Body of pancreas (tissue), 4 donors: ENCODE measurements at regions not wholly inside any gene's neighbourhood (a gene's known extent, or its start where the extent isn't known, plus 50 kb on each side); places are given as distances from the start of the nearest gene placed in this dataset.
"Not testable (repeated sequence)": the region's sequence is repeated elsewhere in the genome, so short reads cannot be mapped to it uniquely, and the experiment has no call there.

Experiments used
- ATAC-seq: fragments of 150-250 bp; one replicate; pipeline ENCODE4 v1.9.1; 2016
- DNase-seq, 4 donors: peaks; one replicate each; pipeline ENCODE4 v3.0.0-alpha.2; 2019
- H3K27ac ChIP-seq, 4 donors: fragments of 200-600 bp; sonication (generic); 1 replicate in 3 of 4; 2 replicates in 1 of 4; pipeline versions ENCODE4 v1.5.1 to v1.6.1; 2016 to 2019; ENCODE audit warnings: mild to moderate bottlenecking in 1 of 4, mixed read lengths in 1 of 4, moderate library complexity in 1 of 4
- H3K27me3 ChIP-seq, 2 donors: fragments of 200-600 bp; sonication (generic); one replicate each; pipeline ENCODE4 v1.6.0; 2016; ENCODE audit warnings: mild to moderate bottlenecking in 1 of 2
- H3K36me3 ChIP-seq, 2 donors: fragments of 200-600 bp; sonication (generic); replicated peaks in 1 of 2; 2 replicates each; pipeline ENCODE4 v1.5.1; 2016; ENCODE audit warnings: low read depth in 2 of 2; ENCODE audit not compliant: insufficient read depth in 1 of 2
- H3K4me1 ChIP-seq: fragments of 200-600 bp; sonication (generic); one replicate; pipeline ENCODE4 v1.6.0; 2016
- H3K4me3 ChIP-seq, 2 donors: fragments of 200-600 bp; sonication (generic); 1 replicate in 1 of 2; 2 replicates in 1 of 2; pipeline ENCODE4 v1.5.1; 2016 to 2019
- H3K9me3 ChIP-seq, 3 donors: fragments of 200-600 bp; sonication (generic); 1 replicate in 2 of 3; 2 replicates in 1 of 3; pipeline ENCODE4 v1.5.1; 2016
- CTCF ChIP-seq, 7 experiments: fragments of 450-650 bp in 4 of 7; fragments of 200-600 bp in 3 of 7; sonication (generic) in 3 of 7; IDR thresholded peaks; one replicate each; pipeline ENCODE4 v1.5.1; 2016 to 2019; ENCODE audit warnings: antibody characterized with exemption in 7 of 7
- POLR2A ChIP-seq, 3 donors: fragments of 450-650 bp; IDR thresholded peaks; one replicate each; pipeline ENCODE4 v1.6.1; 2016; ENCODE audit warnings: antibody characterized with exemption in 3 of 3, mild to moderate bottlenecking in 2 of 3
- WGBS, 2 donors: methylation state at CpG; one replicate each; pipeline ENCODE4 v1.1.5; 2017; 5-methylcytosine and 5-hydroxymethylcytosine counted together
- intact Hi-C: fragments of 100-400 bp; cut with DNase I; formaldehyde crosslinking; loops from one replicate; pipeline ENCODE4 v1.15.1; 2023

DNA sequence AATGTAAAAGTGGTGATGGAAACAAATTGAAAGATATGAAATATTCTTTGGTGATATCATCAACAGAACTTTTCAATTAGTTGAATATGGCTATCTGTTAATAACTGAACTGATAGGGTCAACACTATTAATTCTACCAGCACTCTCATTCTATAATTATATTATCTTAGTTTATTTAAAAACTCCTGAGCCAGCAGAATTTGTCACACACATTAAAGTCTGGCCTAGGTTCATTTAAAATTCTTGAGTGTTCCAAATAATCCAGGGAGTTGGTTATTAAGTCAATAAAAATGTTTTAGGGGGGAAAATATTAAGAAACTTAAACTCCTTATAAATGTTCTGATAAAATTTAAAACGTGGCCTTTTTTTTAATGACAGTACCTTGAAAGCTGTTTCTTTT is 189.6 kb upstream of the GRM7 start:
- no peaks in the 10 kb centered on the region for H3K9me3 ChIP-seq
- no peaks in the 10 kb centered on the region for H3K36me3 ChIP-seq
- TF ChIP-seq POLR2A (IDR thresholded peaks at IDR 0.05) (no peak), CTCF (IDR thresholded peaks at IDR 0.05) (no peak)
- WGBS, 2 donors = 28 to 36% methylated on average over 1 of the region's 1 CpG
- intact Hi-C loops = no loop called here
- DNase-seq = no peak
- no peak for ATAC-seq
- H3K4me1 ChIP-seq = no peaks in the 10 kb centered on the region
- H3K27ac ChIP-seq = no peak overlapping the region
- no peak overlapping the region for H3K4me3 ChIP-seq
- no peaks in the 10 kb centered on the region for H3K27me3 ChIP-seq

GRCh38 chr3:6679510-6679909 is 181.4 kb upstream of the GRM7 start:
- no peaks in the 10 kb centered on the region for H3K36me3 ChIP-seq
- WGBS, 2 donors = 78 to 85% methylated on average over 4 of the region's 4 CpGs
- DNase-seq (no peak), ATAC-seq (no peak)
- intact Hi-C loops = no loop called here
- H3K4me3 ChIP-seq = no peak overlapping the region
- no peaks in the 10 kb centered on the region for H3K4me1 ChIP-seq
- H3K9me3 ChIP-seq = no peaks in the 10 kb centered on the region
- no peak for TF ChIP-seq POLR2A (IDR thresholded peaks at IDR 0.05)
- no peak for TF ChIP-seq CTCF (IDR thresholded peaks at IDR 0.05)
- H3K27me3 ChIP-seq = no peaks in the 10 kb centered on the region
- no peak overlapping the region for H3K27ac ChIP-seq

GRCh38 chr3:6680119-6680806 is 180.7 kb upstream of the GRM7 start:
- H3K4me3 ChIP-seq = no peak overlapping the region
- no peak overlapping the region for H3K27ac ChIP-seq
- DNase-seq (no peak), ATAC-seq (no peak)
- WGBS, 2 donors = 78 to 96% methylated on average over 3 of the region's 3 CpGs
- H3K36me3 ChIP-seq = no peaks in the 10 kb centered on the region
- TF ChIP-seq CTCF (IDR thresholded peaks at IDR 0.05) (no peak), POLR2A (IDR thresholded peaks at IDR 0.05) (no peak)
- H3K9me3 ChIP-seq = no peaks in the 10 kb centered on the region
- no peaks in the 10 kb centered on the region for H3K27me3 ChIP-seq
- no peaks in the 10 kb centered on the region for H3K4me1 ChIP-seq
- intact Hi-C loops = no loop called here

DNA sequence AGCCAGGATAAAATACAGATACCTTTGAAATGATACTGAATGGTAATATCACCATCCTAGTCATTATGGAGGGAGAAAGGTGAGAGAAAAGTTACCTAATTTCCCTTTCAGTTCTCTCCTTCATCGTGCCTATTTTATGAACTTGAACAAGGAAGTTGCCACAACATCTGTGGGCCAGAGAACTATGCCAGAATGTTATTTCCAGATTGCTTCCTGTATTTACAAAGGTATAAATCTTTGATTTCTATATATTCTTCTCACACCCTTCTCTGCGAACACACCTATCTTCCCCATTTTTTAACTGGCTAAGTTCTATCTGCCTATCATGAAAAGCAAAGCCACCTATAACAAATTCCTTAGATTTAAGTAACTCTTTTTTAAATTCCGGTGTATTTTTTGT is 163.6 kb upstream of the GRM7 start:
- ATAC-seq = no peak
- 71 to 89% methylated on average over 3 of the region's 3 CpGs for WGBS, 2 donors
- H3K9me3 ChIP-seq = no peaks in the 10 kb centered on the region
- H3K36me3 ChIP-seq = no peaks in the 10 kb centered on the region
- no peak overlapping the region for H3K4me3 ChIP-seq
- DNase-seq = no peak
- H3K27ac ChIP-seq = no peak overlapping the region
- TF ChIP-seq CTCF (IDR thresholded peaks at IDR 0.05) (no peak), POLR2A (IDR thresholded peaks at IDR 0.05) (no peak)
- intact Hi-C loops = no loop called here
- no peaks in the 10 kb centered on the region for H3K27me3 ChIP-seq
- no peaks in the 10 kb centered on the region for H3K4me1 ChIP-seq

GRCh38 chr3:6697722-6698121 is 163.2 kb upstream of the GRM7 start:
- DNase-seq (no peak), ATAC-seq (no peak)
- H3K27me3 ChIP-seq = no peaks in the 10 kb centered on the region
- H3K4me3 ChIP-seq = no peak overlapping the region
- no peak overlapping the region for H3K27ac ChIP-seq
- 79 to 80% methylated on average over 6 of the region's 6 CpGs for WGBS, 2 donors
- no peak for TF ChIP-seq POLR2A (IDR thresholded peaks at IDR 0.05)
- no peak for TF ChIP-seq CTCF (IDR thresholded peaks at IDR 0.05)
- H3K36me3 ChIP-seq = no peaks in the 10 kb centered on the region
- H3K9me3 ChIP-seq = no peaks in the 10 kb centered on the region
- no peaks in the 10 kb centered on the region for H3K4me1 ChIP-seq
- intact Hi-C loops = no loop called here

DNA sequence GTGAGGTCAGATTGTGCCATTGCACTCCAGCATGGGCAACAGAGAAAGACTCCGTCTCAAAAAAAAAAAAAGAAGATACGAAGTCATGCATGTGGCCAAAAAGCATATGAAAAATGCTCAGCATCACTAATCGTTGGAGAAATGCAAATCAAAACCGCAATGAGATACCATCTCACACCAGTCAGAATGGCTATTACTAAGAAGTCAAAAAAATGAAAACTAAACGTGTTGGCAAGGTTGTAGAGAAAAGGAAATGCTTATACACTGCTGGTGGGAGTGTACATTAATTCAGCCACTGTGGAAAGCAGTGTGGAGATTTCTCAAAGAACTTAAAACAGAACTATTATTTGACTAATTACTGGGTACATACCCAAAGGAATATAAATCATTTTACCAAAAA is 156.1 kb upstream of the GRM7 start:
- H3K27ac ChIP-seq, H3K27me3 ChIP-seq, ATAC-seq, intact Hi-C loops, H3K4me3 ChIP-seq, H3K9me3 ChIP-seq, DNase-seq, H3K4me1 ChIP-seq, H3K36me3 ChIP-seq: not testable (repeated sequence)
- 61 to 67% methylated on average over 5 of the region's 5 CpGs for WGBS, 2 donors
